Prostate gland (tissue), 2 donors: ENCODE measurements at regions not wholly inside any gene's neighbourhood (a gene's known extent, or its start where the extent isn't known, plus 50 kb on each side); places are given as distances from the start of the nearest gene placed in this dataset.
"Not testable (repeated sequence)": the region's sequence is repeated elsewhere in the genome, so short reads cannot be mapped to it uniquely, and the experiment has no call there.

ENCODE experiments used
- DNase-seq: peaks from one replicate; pipeline ENCODE4 v3.0.0-alpha.2; 2019; ENCODE audit warnings: low spot score
- H3K27ac ChIP-seq, 2 donors: fragments of 200-600 bp; sonication (generic); 2 replicates each; pipeline ENCODE4 v1.5.1; 2017 to 2019
- H3K27me3 ChIP-seq: fragments of 200-600 bp; sonication (generic); replicated peaks from 2 replicates; pipeline ENCODE4 v1.5.1; 2019; ENCODE audit not compliant: insufficient read depth
- H3K36me3 ChIP-seq, 2 donors: fragments of 200-600 bp; sonication (generic); 1 replicate in 1 of 2; 2 replicates in 1 of 2; pipeline versions ENCODE4 v1.5.1 to v1.8.1; 2017 to 2019
- H3K4me1 ChIP-seq: fragments of 200-600 bp; sonication (generic); replicated peaks from 2 replicates; pipeline ENCODE4 v1.5.1; 2019
- H3K4me3 ChIP-seq, 2 donors: fragments of 200-600 bp; sonication (generic); 2 replicates each; pipeline ENCODE4 v1.5.1; 2017 to 2019
- H3K9me3 ChIP-seq: fragments of 200-600 bp; sonication (generic); 2 replicates; pipeline ENCODE4 v1.5.1; 2017
- POLR2A ChIP-seq: fragments of 450-650 bp; IDR thresholded peaks from one replicate; pipeline ENCODE4 v1.6.1; 2016; ENCODE audit warnings: antibody characterized with exemption, mild to moderate bottlenecking
- POLR2AphosphoS5 ChIP-seq: sonication (generic); formaldehyde crosslinking; IDR thresholded peaks from one replicate; pipeline ENCODE4 v1.6.1; 2017; ENCODE audit warnings: antibody characterized with exemption
- WGBS: methylation state at CpG from one replicate; pipeline ENCODE4 v1.1.5; 2018; 5-methylcytosine and 5-hydroxymethylcytosine counted together
- intact Hi-C: fragments of 100-400 bp; cut with DNase I; formaldehyde crosslinking; loops from one replicate; pipeline ENCODE4 v1.14.2; 2022
- TF ChIP-seq, protein P1 (sequence below), 4 experiments: fragments of 200-600 bp in 2 of 4; fragments of 450-650 bp in 2 of 4; sonication (generic) in 2 of 4; IDR thresholded peaks; 1 replicate in 3 of 4; 2 replicates in 1 of 4; pipeline ENCODE4 v1.5.1; 2016 to 2019; ENCODE audit warnings: antibody characterized with exemption in 4 of 4, mild to moderate bottlenecking in 2 of 4, moderate library complexity in 2 of 4

DNA sequence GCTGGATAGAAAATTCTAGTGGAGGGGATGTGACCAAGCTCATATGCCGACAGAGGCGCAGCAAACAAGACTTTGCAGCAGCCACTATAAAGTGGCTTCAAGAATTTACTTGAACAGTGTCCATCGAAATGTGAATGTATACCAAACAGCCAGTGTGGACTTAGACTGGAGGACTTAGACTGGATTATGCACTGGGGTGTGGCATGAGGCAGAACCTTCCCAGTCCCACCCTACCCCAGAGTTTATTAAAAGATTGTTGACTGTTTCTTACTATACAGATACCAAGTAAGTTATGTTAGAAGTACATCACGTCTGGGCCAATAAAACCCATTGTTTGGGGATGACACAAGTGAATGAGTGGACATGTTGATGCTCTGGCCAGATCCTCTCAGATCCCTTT, 561.3 kb upstream of the KLF4 start:
- WGBS = 83% methylated on average over 4 of the region's 4 CpGs
- H3K4me3 ChIP-seq = no peak overlapping the region
- DNase-seq = no peak
- intact Hi-C loops = loop anchor here (5.0 kb wide), 2 partner anchors 414 to 559 kb away; no protein-coding TSS in a partner anchor
- no peaks in the 10 kb centered on the region for H3K9me3 ChIP-seq
- TF ChIP-seq, protein P1, sequence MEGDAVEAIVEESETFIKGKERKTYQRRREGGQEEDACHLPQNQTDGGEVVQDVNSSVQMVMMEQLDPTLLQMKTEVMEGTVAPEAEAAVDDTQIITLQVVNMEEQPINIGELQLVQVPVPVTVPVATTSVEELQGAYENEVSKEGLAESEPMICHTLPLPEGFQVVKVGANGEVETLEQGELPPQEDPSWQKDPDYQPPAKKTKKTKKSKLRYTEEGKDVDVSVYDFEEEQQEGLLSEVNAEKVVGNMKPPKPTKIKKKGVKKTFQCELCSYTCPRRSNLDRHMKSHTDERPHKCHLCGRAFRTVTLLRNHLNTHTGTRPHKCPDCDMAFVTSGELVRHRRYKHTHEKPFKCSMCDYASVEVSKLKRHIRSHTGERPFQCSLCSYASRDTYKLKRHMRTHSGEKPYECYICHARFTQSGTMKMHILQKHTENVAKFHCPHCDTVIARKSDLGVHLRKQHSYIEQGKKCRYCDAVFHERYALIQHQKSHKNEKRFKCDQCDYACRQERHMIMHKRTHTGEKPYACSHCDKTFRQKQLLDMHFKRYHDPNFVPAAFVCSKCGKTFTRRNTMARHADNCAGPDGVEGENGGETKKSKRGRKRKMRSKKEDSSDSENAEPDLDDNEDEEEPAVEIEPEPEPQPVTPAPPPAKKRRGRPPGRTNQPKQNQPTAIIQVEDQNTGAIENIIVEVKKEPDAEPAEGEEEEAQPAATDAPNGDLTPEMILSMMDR (IDR thresholded peaks at IDR 0.05) = no peak
- no peak for TF ChIP-seq POLR2AphosphoS5
- TF ChIP-seq POLR2A = no peak
- H3K27me3 ChIP-seq = no peaks in the 10 kb centered on the region
- H3K4me1 ChIP-seq = peaks cover 3% of the 10 kb centered on the region
- H3K27ac ChIP-seq = no peak overlapping the region
- H3K36me3 ChIP-seq = no peaks in the 10 kb centered on the region

DNA sequence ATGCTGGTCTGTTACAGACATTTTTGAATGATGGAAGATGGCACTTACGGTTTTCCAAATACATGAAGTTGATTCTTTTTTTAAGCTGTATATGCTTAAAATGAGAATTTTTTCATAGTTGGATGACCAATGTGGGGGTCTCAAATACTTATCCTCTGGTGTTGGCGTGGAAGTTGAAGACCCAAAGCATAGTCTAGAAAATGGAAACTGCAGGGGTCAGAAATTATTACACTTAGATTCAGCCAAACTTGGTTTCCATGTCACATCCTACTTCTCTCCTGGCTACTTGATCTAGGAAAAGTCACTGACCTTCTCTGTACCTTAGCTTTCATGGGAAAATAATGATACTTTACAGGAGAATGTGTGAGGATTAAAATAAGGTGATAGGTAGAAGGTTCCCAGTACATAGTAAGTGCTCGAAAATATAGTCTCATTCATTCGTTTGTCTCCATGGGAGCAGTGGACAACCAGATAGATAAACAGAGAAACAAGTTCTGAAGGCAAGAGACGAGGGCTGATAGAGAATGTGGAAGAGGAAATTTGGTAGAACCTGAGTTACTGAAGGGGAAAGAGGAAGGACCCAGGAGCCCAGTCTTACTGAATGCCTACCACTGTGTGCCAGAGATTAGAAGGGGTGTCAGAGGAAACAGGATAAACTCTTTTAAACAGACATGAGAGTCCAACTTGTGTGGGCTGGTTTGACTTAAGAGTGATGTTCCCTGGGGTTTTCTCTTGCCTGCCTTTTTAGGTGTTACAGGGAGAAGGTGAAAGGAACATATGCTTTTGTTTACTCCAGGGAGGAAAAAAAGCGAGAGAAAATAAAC, 560.3 kb upstream of the KLF4 start:
- 85% methylated on average over 6 of the region's 6 CpGs for WGBS
- Histone ChIP-seq H3K27ac (no peak overlapping the region), H3K9me3 (no peaks in the 10 kb centered on the region), H3K4me3 (no peak overlapping the region), H3K36me3 (no peaks in the 10 kb centered on the region), H3K4me1 (peaks cover 3% of the 10 kb centered on the region), H3K27me3 (no peaks in the 10 kb centered on the region)
- intact Hi-C loops = loop anchor here (5.0 kb wide), 2 partner anchors 413 to 558 kb away; no protein-coding TSS in a partner anchor
- DNase-seq = no peak
- TF ChIP-seq POLR2A (no peak), POLR2AphosphoS5 (no peak)
- TF ChIP-seq, protein P1 (IDR thresholded peaks at IDR 0.05) = no peak

DNA sequence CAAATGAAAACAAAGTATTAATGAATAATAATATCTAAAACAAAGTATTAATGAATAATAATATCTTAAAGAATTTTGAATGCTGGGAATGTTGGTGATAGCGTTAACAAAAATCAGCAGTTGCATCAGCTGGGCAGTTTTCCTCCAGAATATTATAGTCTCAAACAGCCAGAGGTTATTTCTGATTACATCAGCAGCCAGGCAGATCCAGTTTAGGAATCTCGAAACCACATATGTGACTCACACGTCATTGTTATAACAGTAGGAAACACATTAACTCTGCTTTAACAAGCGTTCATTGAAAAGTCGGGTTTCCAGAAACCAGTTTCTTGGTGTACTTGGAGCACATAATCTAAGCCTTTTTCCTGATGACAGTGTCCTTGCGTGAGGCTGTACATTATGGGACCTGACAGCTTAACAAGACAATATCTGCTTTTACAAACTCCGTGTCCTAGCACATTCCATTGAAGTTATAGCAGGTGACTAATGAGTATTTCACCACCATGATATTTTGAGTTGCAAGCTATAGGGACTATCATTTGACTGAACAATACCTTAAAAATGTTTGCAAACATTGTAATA, 559.5 kb upstream of the KLF4 start:
- intact Hi-C loops = no loop called here
- Histone ChIP-seq H3K4me3 (no peak overlapping the region), H3K36me3 (no peaks in the 10 kb centered on the region), H3K27ac (no peak overlapping the region), H3K4me1 (peaks cover 3% of the 10 kb centered on the region), H3K9me3 (no peaks in the 10 kb centered on the region), H3K27me3 (no peaks in the 10 kb centered on the region)
- WGBS = 20% methylated on average over 7 of the region's 7 CpGs
- peak; percentile 13 for DNase-seq
- TF ChIP-seq POLR2AphosphoS5 = peak; percentile 47
- TF ChIP-seq, protein P1 (IDR thresholded peaks at IDR 0.05) = no peak

DNA sequence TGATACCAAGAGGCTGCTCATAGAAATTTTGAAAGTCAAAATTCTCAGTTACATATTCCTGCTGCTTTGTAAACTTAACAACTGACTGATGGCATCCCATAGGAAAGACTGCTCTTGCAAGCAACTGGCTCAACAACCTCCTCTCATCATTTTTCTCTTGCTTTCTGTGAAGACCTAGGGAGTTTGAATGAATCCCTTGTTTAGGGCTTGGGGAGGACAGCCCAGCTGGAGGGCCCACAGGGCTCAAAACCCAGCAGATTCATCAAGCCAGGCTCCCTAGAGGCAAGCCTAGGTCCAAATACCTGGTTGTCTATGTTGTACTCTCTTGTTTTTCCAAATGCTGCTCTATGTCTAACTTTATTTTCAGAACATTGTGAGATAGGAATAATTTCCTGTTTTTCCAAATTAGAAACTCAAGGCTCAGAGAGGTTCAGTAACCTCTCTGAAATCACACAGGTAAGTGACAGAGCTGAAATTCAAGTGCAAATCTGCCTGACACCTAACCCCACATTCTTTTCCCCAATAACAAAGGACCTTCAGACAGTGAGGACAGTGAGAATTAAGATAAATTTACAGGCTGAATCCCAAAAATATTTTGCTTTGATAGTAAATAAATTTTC, 558.9 kb upstream of the KLF4 start:
- no peak for DNase-seq
- no peak overlapping the region for H3K27ac ChIP-seq
- no peaks in the 10 kb centered on the region for H3K27me3 ChIP-seq
- no peaks in the 10 kb centered on the region for H3K4me1 ChIP-seq
- H3K9me3 ChIP-seq = no peaks in the 10 kb centered on the region
- intact Hi-C loops = no loop called here
- no peaks in the 10 kb centered on the region for H3K36me3 ChIP-seq
- no peak overlapping the region for H3K4me3 ChIP-seq
- TF ChIP-seq POLR2AphosphoS5 (no peak), POLR2A (no peak)
- TF ChIP-seq, protein P1 (IDR thresholded peaks at IDR 0.05) = no peak

DNA sequence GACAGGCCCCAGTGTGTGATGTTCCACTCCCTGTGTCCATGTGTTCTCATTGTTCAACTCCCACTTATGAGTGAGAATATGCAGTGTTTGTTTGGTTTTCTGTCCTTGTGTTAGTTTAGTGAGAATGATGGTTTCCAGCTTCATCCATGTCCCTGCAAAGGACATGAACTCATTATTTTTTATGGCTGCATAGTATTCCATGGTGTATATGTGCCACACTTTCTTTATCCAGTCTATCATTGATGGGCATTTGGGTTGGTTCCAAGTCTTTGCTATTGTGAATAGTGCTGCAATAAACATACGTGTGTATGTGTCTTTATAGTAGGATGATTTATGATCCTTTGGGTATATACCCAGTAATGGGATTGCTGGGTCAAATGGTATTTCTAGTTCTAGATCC, 558.2 kb upstream of the KLF4 start:
- H3K9me3 ChIP-seq, H3K27me3 ChIP-seq, H3K36me3 ChIP-seq, intact Hi-C loops, H3K4me3 ChIP-seq, H3K27ac ChIP-seq, DNase-seq, H3K4me1 ChIP-seq: not testable (repeated sequence)
- WGBS = 50% methylated on average over 1 of the region's 1 CpG
